ENCODE measurements at regions not wholly inside any gene's neighbourhood (a gene's known extent, or its start where the extent isn't known, plus 50 kb on each side); places are given as distances from the start of the nearest gene placed in this dataset.

- Histone ChIP-seq H3K36me3 (ENCODE audit: control insufficient read depth, insufficient read depth, low read length) (no peaks in the 10 kb centered on the region; the same call in 1 of the 2 replicates), H3K27me3 (ENCODE audit: control insufficient read depth, insufficient read depth, low read length) (no peaks in the 10 kb centered on the region), H3K4me3 (ENCODE audit: low read length) (no peak overlapping the region), H3K27ac (ENCODE audit: low read length) (no peak overlapping the region), H3K4me1 (ENCODE audit: control insufficient read depth, insufficient read depth, low read length) (no peaks in the 10 kb centered on the region), H3K9me3 (ENCODE audit: control insufficient read depth, insufficient read depth, low read length) (peaks cover 43% of the 10 kb centered on the region)
- DNase-seq (ENCODE audit: low read depth, low spot score), result no peak
- WGBS (ENCODE audit: insufficient coverage, insufficient read length), result no CpG with 5 or more reads among the region's 20 CpGs
Observed at GRCh38 chr1:2906085-2906484, 104.6 kb upstream of the TTC34 start.

- H3K4me3 ChIP-seq (ENCODE audit: low read length), result no peak overlapping the region
- no peaks in the 10 kb centered on the region for H3K27me3 ChIP-seq (ENCODE audit: control insufficient read depth, insufficient read depth, low read length)
Observed at GRCh38 chr1:2906620-2907019, 105.1 kb upstream of the TTC34 start.

GRCh38 chr1:2907051-2907450 is 105.6 kb upstream of the TTC34 start:
- Histone ChIP-seq H3K4me1 (ENCODE audit: control insufficient read depth, insufficient read depth, low read length) (no peaks in the 10 kb centered on the region), H3K27me3 (ENCODE audit: control insufficient read depth, insufficient read depth, low read length) (no peaks in the 10 kb centered on the region), H3K27ac (ENCODE audit: low read length) (no peak overlapping the region), H3K9me3 (ENCODE audit: control insufficient read depth, insufficient read depth, low read length) (peaks cover 44% of the 10 kb centered on the region), H3K36me3 (ENCODE audit: control insufficient read depth, insufficient read depth, low read length) (no peaks in the 10 kb centered on the region; the same call in 1 of the 2 replicates), H3K4me3 (ENCODE audit: low read length) (no peak overlapping the region)
- no peak for DNase-seq (ENCODE audit: low read depth, low spot score)
- no CpG with 5 or more reads among the region's 16 CpGs for WGBS (ENCODE audit: insufficient coverage, insufficient read length)

More at GRCh38 chr1:2906620-2907019, 105.1 kb upstream of the TTC34 start:
- no CpG with 5 or more reads among the region's 15 CpGs for WGBS (ENCODE audit: insufficient coverage, insufficient read length)
- H3K36me3 ChIP-seq (ENCODE audit: control insufficient read depth, insufficient read depth, low read length), result no peaks in the 10 kb centered on the region; the same call in 1 of the 2 replicates
- H3K9me3 ChIP-seq (ENCODE audit: control insufficient read depth, insufficient read depth, low read length), result peaks cover 43% of the 10 kb centered on the region
- H3K4me1 ChIP-seq (ENCODE audit: control insufficient read depth, insufficient read depth, low read length), result no peaks in the 10 kb centered on the region
- no peak overlapping the region for H3K27ac ChIP-seq (ENCODE audit: low read length)
- no peak for DNase-seq (ENCODE audit: low read depth, low spot score)

DNA sequence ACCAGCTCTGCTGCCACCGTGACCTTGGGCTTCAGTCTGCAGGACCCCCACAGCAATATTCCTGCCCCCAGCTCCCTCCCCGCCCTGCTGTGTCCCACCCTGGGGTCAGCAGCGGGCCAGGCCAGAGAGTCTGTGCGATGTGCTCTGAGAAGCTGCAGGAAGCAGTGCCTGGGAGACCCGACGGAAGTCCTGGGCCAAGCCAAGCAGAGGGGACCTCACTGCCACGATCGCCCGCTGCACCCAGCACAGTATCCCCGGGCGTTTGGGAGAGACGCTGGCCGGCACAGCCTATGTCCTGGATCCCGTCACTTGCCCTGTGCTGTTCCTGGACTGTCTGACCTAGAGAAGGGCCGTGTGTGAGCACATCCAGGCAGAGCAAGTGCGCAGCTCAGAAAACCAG is 106.6 kb upstream of the TTC34 start:
- Histone ChIP-seq H3K4me1 (ENCODE audit: control insufficient read depth, insufficient read depth, low read length) (no peaks in the 10 kb centered on the region), H3K27me3 (ENCODE audit: control insufficient read depth, insufficient read depth, low read length) (no peaks in the 10 kb centered on the region), H3K36me3 (ENCODE audit: control insufficient read depth, insufficient read depth, low read length) (no peaks in the 10 kb centered on the region; the same call in 1 of the 2 replicates), H3K9me3 (ENCODE audit: control insufficient read depth, insufficient read depth, low read length) (peaks cover 48% of the 10 kb centered on the region), H3K4me3 (ENCODE audit: low read length) (no peak overlapping the region), H3K27ac (ENCODE audit: low read length) (no peak overlapping the region)
- no peak for DNase-seq (ENCODE audit: low read depth, low spot score)
- no CpG with 5 or more reads among the region's 16 CpGs for whole genome bisulfite sequencing (ENCODE audit: insufficient coverage, insufficient read length)

DNA sequence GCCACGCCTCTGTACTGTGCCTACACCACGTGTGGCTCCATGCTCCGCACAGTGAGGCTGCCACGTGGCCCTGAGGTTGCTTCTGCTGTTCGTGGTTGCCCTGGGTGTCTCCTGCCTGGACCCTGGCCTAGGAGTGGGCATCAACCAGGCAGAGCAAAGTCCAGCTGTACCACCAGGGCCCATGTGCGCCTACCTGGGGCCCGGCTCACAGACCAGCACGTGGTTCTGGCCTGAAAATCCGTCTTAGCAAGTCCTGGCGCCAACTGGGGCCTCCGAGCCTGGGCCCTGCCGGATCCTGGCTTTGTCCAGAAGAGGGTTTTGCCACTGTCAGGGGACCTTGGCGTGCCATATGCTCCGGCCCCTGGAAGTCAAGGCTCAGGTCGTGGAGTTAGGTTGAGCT is 107.1 kb upstream of the TTC34 start:
- Histone ChIP-seq H3K4me1 (ENCODE audit: control insufficient read depth, insufficient read depth, low read length) (no peaks in the 10 kb centered on the region), H3K36me3 (ENCODE audit: control insufficient read depth, insufficient read depth, low read length) (no peaks in the 10 kb centered on the region; the same call in 1 of the 2 replicates), H3K9me3 (ENCODE audit: control insufficient read depth, insufficient read depth, low read length) (peaks cover 49% of the 10 kb centered on the region), H3K4me3 (ENCODE audit: low read length) (no peak overlapping the region), H3K27me3 (ENCODE audit: control insufficient read depth, insufficient read depth, low read length) (no peaks in the 10 kb centered on the region), H3K27ac (ENCODE audit: low read length) (no peak overlapping the region)
- no peak for DNase-seq (ENCODE audit: low read depth, low spot score)
- no CpG with 5 or more reads among the region's 15 CpGs for WGBS (ENCODE audit: insufficient coverage, insufficient read length)

GRCh38 chr1:2909797-2910196 is 108.3 kb upstream of the TTC34 start:
- Histone ChIP-seq H3K9me3 (ENCODE audit: control insufficient read depth, insufficient read depth, low read length) (peaks cover 50% of the 10 kb centered on the region), H3K4me3 (ENCODE audit: low read length) (no peak overlapping the region), H3K27ac (ENCODE audit: low read length) (no peak overlapping the region), H3K27me3 (ENCODE audit: control insufficient read depth, insufficient read depth, low read length) (no peaks in the 10 kb centered on the region), H3K36me3 (ENCODE audit: control insufficient read depth, insufficient read depth, low read length) (no peaks in the 10 kb centered on the region; the same call in 1 of the 2 replicates), H3K4me1 (ENCODE audit: control insufficient read depth, insufficient read depth, low read length) (no peaks in the 10 kb centered on the region)
- no CpG with 5 or more reads among the region's 14 CpGs for WGBS (ENCODE audit: insufficient coverage, insufficient read length)
- DNase-seq (ENCODE audit: low read depth, low spot score), result no peak

DNA sequence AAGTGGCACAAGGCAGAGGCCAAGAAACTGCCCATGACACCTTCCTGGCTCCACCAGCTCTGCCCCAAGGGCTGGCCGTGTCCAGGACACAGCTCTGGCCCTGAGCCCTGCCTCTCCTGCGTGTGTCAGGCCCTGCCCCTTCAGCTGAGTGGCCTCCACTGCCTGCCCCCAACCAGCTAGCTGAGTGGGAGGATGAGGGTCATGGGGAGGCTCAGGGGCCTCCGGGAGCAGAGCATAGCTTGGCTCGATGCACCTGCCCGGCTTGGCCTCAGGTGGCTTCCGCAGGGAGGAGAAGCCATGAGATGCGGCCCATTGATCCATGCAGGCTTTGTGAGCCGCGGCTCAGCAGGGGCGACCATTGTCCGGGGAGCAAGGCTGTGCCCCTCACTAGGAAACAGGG is 108.7 kb upstream of the TTC34 start:
- Histone ChIP-seq H3K4me1 (ENCODE audit: control insufficient read depth, insufficient read depth, low read length) (no peaks in the 10 kb centered on the region), H3K27ac (ENCODE audit: low read length) (no peak overlapping the region), H3K36me3 (ENCODE audit: control insufficient read depth, insufficient read depth, low read length) (no peaks in the 10 kb centered on the region; the same call in 1 of the 2 replicates), H3K9me3 (ENCODE audit: control insufficient read depth, insufficient read depth, low read length) (peaks cover 52% of the 10 kb centered on the region), H3K27me3 (ENCODE audit: control insufficient read depth, insufficient read depth, low read length) (no peaks in the 10 kb centered on the region), H3K4me3 (ENCODE audit: low read length) (no peak overlapping the region)
- DNase-seq (ENCODE audit: low read depth, low spot score), result no peak
- no CpG with 5 or more reads among the region's 11 CpGs for WGBS (ENCODE audit: insufficient coverage, insufficient read length)

- Histone ChIP-seq H3K27ac (ENCODE audit: low read length) (no peak overlapping the region), H3K36me3 (ENCODE audit: control insufficient read depth, insufficient read depth, low read length) (no peaks in the 10 kb centered on the region), H3K27me3 (ENCODE audit: control insufficient read depth, insufficient read depth, low read length) (no peaks in the 10 kb centered on the region), H3K4me1 (ENCODE audit: control insufficient read depth, insufficient read depth, low read length) (no peaks in the 10 kb centered on the region), H3K4me3 (ENCODE audit: low read length) (no peak overlapping the region), H3K9me3 (ENCODE audit: control insufficient read depth, insufficient read depth, low read length) (peaks cover 54% of the 10 kb centered on the region)
- no CpG with 5 or more reads among the region's 31 CpGs for WGBS (ENCODE audit: insufficient coverage, insufficient read length)
- DNase-seq (ENCODE audit: low read depth, low spot score), result no peak
Observed at GRCh38 chr1:2911421-2912178, 109.7 kb upstream of the ACTRT2 start.

DNA sequence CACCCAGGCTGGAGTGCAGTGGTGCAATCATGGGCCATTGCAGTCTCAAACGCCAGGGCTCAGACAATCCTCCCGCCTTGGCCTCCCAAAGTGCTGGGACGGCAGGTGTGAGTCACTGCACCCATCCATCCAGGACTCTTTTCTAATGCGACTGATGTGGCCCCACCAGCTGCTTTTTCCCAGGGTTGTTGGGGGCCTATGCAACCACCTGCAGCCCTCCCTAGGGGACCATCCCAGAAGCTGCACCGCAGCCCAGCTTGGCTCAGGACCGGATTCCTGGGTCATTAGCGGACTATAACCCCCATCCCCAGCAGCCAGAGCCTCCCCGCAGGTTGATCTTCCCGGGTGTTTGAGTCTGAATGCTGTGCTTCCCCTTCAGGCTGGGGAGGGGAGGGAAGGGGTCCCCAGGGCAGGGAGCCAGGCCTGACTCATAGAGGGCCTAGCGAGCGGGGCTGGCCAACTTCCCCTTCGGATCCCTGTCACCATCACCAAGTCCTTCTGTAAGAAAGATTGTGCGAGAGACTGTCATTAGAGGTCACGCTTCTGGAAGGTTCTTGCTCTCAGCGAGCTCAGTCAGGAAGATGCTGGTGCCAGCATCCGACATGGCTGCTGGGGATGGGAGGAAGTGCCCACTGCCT is 108.7 kb upstream of the ACTRT2 start:
- Histone ChIP-seq H3K27ac (ENCODE audit: low read length) (no peak overlapping the region), H3K27me3 (ENCODE audit: control insufficient read depth, insufficient read depth, low read length) (no peaks in the 10 kb centered on the region), H3K4me1 (ENCODE audit: control insufficient read depth, insufficient read depth, low read length) (no peaks in the 10 kb centered on the region), H3K4me3 (ENCODE audit: low read length) (no peak overlapping the region), H3K9me3 (ENCODE audit: control insufficient read depth, insufficient read depth, low read length) (peaks cover 54% of the 10 kb centered on the region), H3K36me3 (ENCODE audit: control insufficient read depth, insufficient read depth, low read length) (no peaks in the 10 kb centered on the region)
- WGBS (ENCODE audit: insufficient coverage, insufficient read length), result no CpG with 5 or more reads among the region's 16 CpGs
- no peak for DNase-seq (ENCODE audit: low read depth, low spot score)

DNA sequence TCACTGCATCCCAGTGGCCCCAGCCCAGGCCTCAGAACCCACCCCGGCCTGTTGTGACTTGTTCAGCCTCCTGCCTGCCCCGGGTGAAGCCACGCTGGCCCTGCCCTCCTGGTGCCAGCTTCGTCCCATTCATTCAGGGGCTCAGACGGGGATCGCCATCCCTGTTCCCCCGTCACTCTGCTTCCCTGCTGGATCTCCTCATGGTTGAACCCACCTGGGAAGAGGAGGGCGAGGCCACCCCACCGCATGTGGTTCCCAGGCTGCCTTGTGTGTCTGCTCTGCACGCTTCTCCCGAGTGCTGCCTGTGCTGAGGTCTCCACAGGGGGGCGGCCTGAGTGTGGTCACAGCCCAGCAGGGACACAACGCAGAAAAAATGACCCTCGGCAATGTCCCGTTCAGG is 108.2 kb upstream of the ACTRT2 start:
- H3K4me1 ChIP-seq (ENCODE audit: control insufficient read depth, insufficient read depth, low read length), result no peaks in the 10 kb centered on the region
- WGBS (ENCODE audit: insufficient coverage, insufficient read length), result no CpG with 5 or more reads among the region's 15 CpGs
- no peak for DNase-seq (ENCODE audit: low read depth, low spot score)
- no peaks in the 10 kb centered on the region for H3K27me3 ChIP-seq (ENCODE audit: control insufficient read depth, insufficient read depth, low read length)
- H3K4me3 ChIP-seq (ENCODE audit: low read length), result no peak overlapping the region
- H3K9me3 ChIP-seq (ENCODE audit: control insufficient read depth, insufficient read depth, low read length), result peaks cover 56% of the 10 kb centered on the region
- H3K27ac ChIP-seq (ENCODE audit: low read length), result no peak overlapping the region
- H3K36me3 ChIP-seq (ENCODE audit: control insufficient read depth, insufficient read depth, low read length), result no peaks in the 10 kb centered on the region

Data from iPS DF 6.9 (cell line).